Neuronal stem cell (in vitro differentiated cells): ENCODE measurements at regions not wholly inside any gene's neighbourhood (a gene's known extent, or its start where the extent isn't known, plus 50 kb on each side); places are given as distances from the start of the nearest gene placed in this dataset.

Source experiments
- DNase-seq: peaks from one replicate; pipeline ENCODE4 v3.0.0-alpha.2; 2013; ENCODE audit warnings: low spot score
- H2AFZ ChIP-seq: one replicate; pipeline ENCODE4 v1.6.1; 2013; ENCODE audit warnings: mild to moderate bottlenecking, low read length, inconsistent platforms
- H2AK5ac ChIP-seq: 2 replicates; pipeline ENCODE4 v1.6.1; 2013; ENCODE audit warnings: low read depth, mild to moderate bottlenecking, inconsistent platforms, low read length, moderate library complexity, mixed read lengths
- H2BK120ac ChIP-seq: 2 replicates; pipeline ENCODE4 v1.6.1; 2013; ENCODE audit warnings: low read depth, mild to moderate bottlenecking, inconsistent platforms, low read length, moderate library complexity, mixed read lengths
- H2BK12ac ChIP-seq: one replicate; pipeline ENCODE4 v1.6.1; 2013; ENCODE audit warnings: low read length, inconsistent platforms
- H2BK15ac ChIP-seq: 2 replicates; pipeline ENCODE4 v1.6.1; 2013; ENCODE audit warnings: mild to moderate bottlenecking, low read length, inconsistent platforms, mixed read lengths
- H2BK5ac ChIP-seq: one replicate; pipeline ENCODE4 v1.6.1; 2013; ENCODE audit warnings: inconsistent platforms, mild to moderate bottlenecking, low read length, moderate library complexity
- H3K14ac ChIP-seq: one replicate; pipeline ENCODE4 v1.6.1; 2013; ENCODE audit warnings: low read length, inconsistent platforms
- H3K18ac ChIP-seq: 2 replicates; pipeline ENCODE4 v1.6.1; 2013; ENCODE audit warnings: low read length, inconsistent platforms
- H3K23ac ChIP-seq: 2 replicates; pipeline ENCODE4 v1.6.1; 2013; ENCODE audit warnings: low read depth, mild to moderate bottlenecking, mixed read lengths, low read length, inconsistent platforms; ENCODE audit not compliant: poor library complexity
- H3K27ac ChIP-seq: replicated peaks from 3 replicates; pipeline ENCODE4 v1.5.1; 2013; ENCODE audit warnings: low read length, inconsistent platforms
- H3K27me3 ChIP-seq, 3 experiments: 2 replicates each; pipeline ENCODE4 v1.6.1; 2013; ENCODE audit warnings: low read length in 3 of 3, mild to moderate bottlenecking in 2 of 3, inconsistent platforms in 1 of 3, low read depth in 1 of 3, mixed read lengths in 1 of 3, moderate library complexity in 1 of 3; ENCODE audit not compliant: control insufficient read depth in 3 of 3, insufficient read depth in 3 of 3
- H3K36me3 ChIP-seq, 2 donors: replicated peaks in 1 of 2; 2 replicates each; pipeline ENCODE4 v1.6.1; 2013; ENCODE audit warnings: low read length in 2 of 2; ENCODE audit not compliant: control insufficient read depth in 2 of 2, insufficient read depth in 2 of 2
- H3K4ac ChIP-seq: 2 replicates; pipeline ENCODE4 v1.6.1; 2013; ENCODE audit warnings: inconsistent platforms, mild to moderate bottlenecking, low read length, moderate library complexity
- H3K4me1 ChIP-seq, 2 donors: 1 replicate in 1 of 2; 2 replicates in 1 of 2; pipeline ENCODE4 v1.6.1; 2013; ENCODE audit warnings: low read length in 2 of 2, low read depth in 1 of 2; ENCODE audit not compliant: control insufficient read depth in 2 of 2, insufficient read depth in 1 of 2
- H3K4me2 ChIP-seq: one replicate; pipeline ENCODE4 v1.6.1; 2013; ENCODE audit warnings: mild to moderate bottlenecking, low read length, inconsistent platforms; ENCODE audit not compliant: insufficient read depth, poor library complexity, severe bottlenecking
- H3K4me3 ChIP-seq, 2 donors: 2 replicates each; pipeline ENCODE4 v1.5.1; 2013; ENCODE audit warnings: low read length in 2 of 2, mild to moderate bottlenecking in 2 of 2, inconsistent platforms in 1 of 2, moderate library complexity in 1 of 2
- H3K79me1 ChIP-seq: one replicate; pipeline ENCODE4 v1.6.1; 2013; ENCODE audit warnings: low read depth, mild to moderate bottlenecking, inconsistent platforms, low read length, moderate library complexity
- H3K9ac ChIP-seq: one replicate; pipeline ENCODE4 v1.6.1; 2013; ENCODE audit warnings: mild to moderate bottlenecking, low read depth, low read length, inconsistent platforms; ENCODE audit not compliant: poor library complexity
- H3K9me3 ChIP-seq, 2 donors: replicated peaks in 1 of 2; 2 replicates each; pipeline versions ENCODE3 to v1.6.1; 2013; ENCODE audit warnings: low read length in 2 of 2, mild to moderate bottlenecking in 2 of 2, inconsistent platforms in 1 of 2, low read depth in 1 of 2, mixed read lengths in 1 of 2, moderate library complexity in 1 of 2; ENCODE audit not compliant: control insufficient read depth in 2 of 2, insufficient read depth in 1 of 2
- H4K8ac ChIP-seq: one replicate; pipeline ENCODE4 v1.6.1; 2013; ENCODE audit warnings: low read depth, mild to moderate bottlenecking, inconsistent platforms, low read length, moderate library complexity
- H4K91ac ChIP-seq: one replicate; pipeline ENCODE4 v1.6.1; 2013; ENCODE audit warnings: low read length, low read depth, mild to moderate bottlenecking, inconsistent platforms; ENCODE audit not compliant: poor library complexity
- WGBS, 2 donors: extraction: QIAGEN DNeasy Blood & Tissue Kit; methylation state at CpG; one replicate each; pipeline ENCODE4 v1.1.7; 2013; ENCODE audit warnings: missing lambda C conversion rate in 2 of 2, mixed read lengths in 1 of 2; ENCODE audit not compliant: insufficient read length in 2 of 2, insufficient replicate concordance in 1 of 2; ENCODE audit errors: extremely low coverage in 2 of 2; 5-methylcytosine and 5-hydroxymethylcytosine counted together

GRCh38 chr10:59538623-59539022 lies 171.0 kb downstream of the SLC16A9 start:
- H3K4me1 ChIP-seq, result peaks cover 3 to 11% of the 10 kb centered on the region in 2 donors
- DNase-seq, result no peak

GRCh38 chr10:59537501-59537900 lies 172.1 kb downstream of the SLC16A9 start:
- Histone ChIP-seq H3K18ac (no peak overlapping the region), H3K9me3 (no peaks in the 10 kb centered on the region), H3K23ac (no peak overlapping the region), H3K4ac (no peak overlapping the region), H4K8ac (no peak overlapping the region), H2AFZ (no peak overlapping the region), H3K27ac (no peak overlapping the region), H3K4me1 (peaks cover 3 to 11% of the 10 kb centered on the region in 2 donors), H2AK5ac (no peak overlapping the region), H3K36me3 (no peaks in the 10 kb centered on the region), H3K4me3 (no peak overlapping the region), H3K14ac (no peak overlapping the region), H3K79me1 (no peaks in the 10 kb centered on the region), H2BK120ac (no peak overlapping the region), H3K9ac (no peak overlapping the region), H2BK12ac (no peak overlapping the region), H2BK5ac (no peak overlapping the region), H2BK15ac (no peak overlapping the region), H3K27me3 (no peaks in the 10 kb centered on the region), H3K4me2 (no peak overlapping the region), H4K91ac (no peak overlapping the region)
- no CpG with 5 or more reads among the region's 4 CpGs for WGBS, 2 donors
- DNase-seq, result no peak

More at GRCh38 chr10:59538623-59539022, 171.0 kb downstream of the SLC16A9 start:
- Histone ChIP-seq H2BK15ac (no peak overlapping the region), H3K4me2 (no peak overlapping the region), H3K14ac (no peak overlapping the region), H2BK120ac (no peak overlapping the region), H3K4ac (no peak overlapping the region), H3K27ac (no peak overlapping the region), H3K36me3 (no peaks in the 10 kb centered on the region), H4K91ac (no peak overlapping the region), H3K9me3 (no peaks in the 10 kb centered on the region), H2AK5ac (no peak overlapping the region), H3K79me1 (no peaks in the 10 kb centered on the region), H3K18ac (no peak overlapping the region), H3K9ac (no peak overlapping the region), H2BK12ac (no peak overlapping the region), H3K23ac (no peak overlapping the region), H2BK5ac (no peak overlapping the region), H2AFZ (peak overlapping the region; percentile 47), H3K27me3 (no peaks in the 10 kb centered on the region), H3K4me3 (no peak overlapping the region), H4K8ac (no peak overlapping the region)
- WGBS, 2 donors, result no CpG with 5 or more reads among the region's 11 CpGs

DNA sequence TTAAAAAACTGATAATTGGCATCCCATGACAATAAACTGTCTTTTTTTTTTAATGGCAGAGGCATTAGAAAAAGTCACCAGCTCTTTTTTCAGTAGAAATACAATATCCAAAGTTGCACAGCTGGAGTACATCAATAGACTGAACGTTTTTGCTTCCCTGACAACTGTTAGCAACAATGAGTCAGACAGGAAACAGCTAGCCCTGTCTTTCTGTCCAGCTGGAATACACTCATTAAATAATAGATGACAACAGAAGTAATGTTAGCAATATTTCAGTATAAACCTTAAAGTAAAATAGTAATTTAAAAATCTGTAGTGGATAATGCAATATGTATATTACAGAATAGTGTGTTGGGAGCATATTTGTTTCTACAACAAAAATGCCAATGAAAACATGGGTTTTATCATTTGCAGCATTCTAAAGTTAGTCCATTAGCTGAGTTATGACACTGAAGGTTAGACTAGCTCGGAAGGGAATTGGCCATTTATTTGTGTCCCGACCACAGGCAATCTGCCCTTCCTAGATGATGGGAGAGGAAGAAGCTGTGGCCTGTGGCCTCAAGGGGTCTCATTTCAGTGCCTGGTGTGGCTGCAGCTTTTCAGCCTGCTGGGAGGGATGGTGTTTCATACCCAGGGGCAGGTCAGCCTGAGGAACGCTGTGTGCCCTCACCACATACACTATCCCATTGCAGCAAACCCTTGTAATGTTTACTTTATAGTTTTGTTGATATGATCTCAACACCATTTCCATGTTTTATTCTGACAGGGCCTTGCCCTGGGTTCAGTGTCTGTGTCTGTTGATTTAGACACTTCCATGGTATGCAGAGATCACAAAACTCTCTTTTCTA lies 173.3 kb downstream of the SLC16A9 start:
- H3K23ac ChIP-seq, result no peak overlapping the region
- DNase-seq, result no peak
- peak overlapping the region; percentile 38 for H2AFZ ChIP-seq
- H2AK5ac ChIP-seq, result no peak overlapping the region
- H2BK12ac ChIP-seq, result no peak overlapping the region
- no peak overlapping the region for H3K9ac ChIP-seq
- no peaks in the 10 kb centered on the region for H3K9me3 ChIP-seq
- no peak overlapping the region for H2BK15ac ChIP-seq
- WGBS, 2 donors, result no CpG with 5 or more reads among the region's 4 CpGs
- H3K27me3 ChIP-seq, result no peaks in the 10 kb centered on the region
- H4K8ac ChIP-seq, result no peak overlapping the region
- H3K4ac ChIP-seq, result no peak overlapping the region
- H3K4me2 ChIP-seq, result no peak overlapping the region
- no peak overlapping the region for H3K14ac ChIP-seq
- no peak overlapping the region for H2BK120ac ChIP-seq
- H3K4me1 ChIP-seq, result peaks cover 3 to 11% of the 10 kb centered on the region in 2 donors
- no peaks in the 10 kb centered on the region for H3K36me3 ChIP-seq
- H4K91ac ChIP-seq, result no peak overlapping the region
- H3K4me3 ChIP-seq, result no peak overlapping the region
- no peaks in the 10 kb centered on the region for H3K79me1 ChIP-seq
- no peak overlapping the region for H3K18ac ChIP-seq
- no peak overlapping the region for H2BK5ac ChIP-seq
- H3K27ac ChIP-seq, result no peak overlapping the region

DNA sequence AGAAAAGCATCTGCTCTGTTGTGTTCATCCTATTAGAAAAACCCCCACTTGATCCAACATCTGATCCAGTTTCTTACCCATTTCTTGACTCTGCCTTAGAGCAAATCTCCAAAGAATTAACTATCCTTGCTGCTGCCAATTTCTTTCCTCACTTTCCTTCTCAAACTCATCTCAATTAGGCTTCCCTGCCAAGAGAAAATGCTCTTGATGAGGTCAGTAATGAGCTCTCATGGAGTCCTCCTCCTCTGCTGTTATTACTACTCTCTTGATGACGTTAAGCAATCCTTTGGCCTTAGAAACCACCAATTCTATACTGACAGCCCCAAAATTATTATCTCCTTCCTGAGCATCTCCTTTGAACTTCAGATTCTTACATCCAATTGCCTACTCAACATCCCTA lies 162.0 kb upstream of the FAM13C start:
- H3K23ac ChIP-seq, result no peak overlapping the region
- DNase-seq, result no peak
- no peaks in the 10 kb centered on the region for H3K4me1 ChIP-seq
- H4K8ac ChIP-seq, result no peak overlapping the region
- no peak overlapping the region for H3K18ac ChIP-seq
- H2AFZ ChIP-seq, result no peak overlapping the region
- no peak overlapping the region for H2BK5ac ChIP-seq
- no peak overlapping the region for H2BK15ac ChIP-seq
- no peak overlapping the region for H4K91ac ChIP-seq
- H3K9me3 ChIP-seq, result no peaks in the 10 kb centered on the region
- H3K14ac ChIP-seq, result no peak overlapping the region
- no peak overlapping the region for H2BK120ac ChIP-seq
- no peak overlapping the region for H2AK5ac ChIP-seq
- H3K36me3 ChIP-seq, result no peaks in the 10 kb centered on the region
- no peaks in the 10 kb centered on the region for H3K27me3 ChIP-seq
- H3K4me2 ChIP-seq, result no peak overlapping the region
- no peak overlapping the region for H3K4ac ChIP-seq
- H3K79me1 ChIP-seq, result no peaks in the 10 kb centered on the region
- no peak overlapping the region for H3K9ac ChIP-seq
- no peak overlapping the region for H3K4me3 ChIP-seq
- no peak overlapping the region for H2BK12ac ChIP-seq
- no CpG with 5 or more reads among the region's 1 CpG for WGBS, 2 donors
- no peak overlapping the region for H3K27ac ChIP-seq
